ENCODE measurements at regions not wholly inside any gene's neighbourhood (a gene's known extent, or its start where the extent isn't known, plus 50 kb on each side); places are given as distances from the start of the nearest gene placed in this dataset.
"Not testable (repeated sequence)": the region's sequence is repeated elsewhere in the genome, so short reads cannot be mapped to it uniquely, and the experiment has no call there.

- no peak overlapping the region for H3K27ac ChIP-seq
- H3K27me3 ChIP-seq: no peaks in the 10 kb centered on the region
- H3K4me2 ChIP-seq: peak overlapping the region in 7 of 11 experiments; percentile 3 to 33 (median 12); a peak in 2 of 22 replicates
- peaks cover 0 to 14% (median 6%) of the 10 kb centered on the region in 10 experiments; a peak in 10 of 20 replicates for H3K4me1 ChIP-seq
- H3K9ac ChIP-seq: no peak overlapping the region
- no peak overlapping the region for H3K4me3 ChIP-seq
- H4K20me1 ChIP-seq: no peaks in the 10 kb centered on the region
- TF ChIP-seq Cebpa-rat (IDR thresholded peaks at IDR 0.05): no peak
- H3K9me3 ChIP-seq (replicated peaks in 1 of 11): no peaks in the 10 kb centered on the region
- H3K36me3 ChIP-seq: no peaks in the 10 kb centered on the region
These were observed 96.8 kb upstream of the IFNG-AS1 start for GRCh38 chr12:67892259-67893021.

DNA sequence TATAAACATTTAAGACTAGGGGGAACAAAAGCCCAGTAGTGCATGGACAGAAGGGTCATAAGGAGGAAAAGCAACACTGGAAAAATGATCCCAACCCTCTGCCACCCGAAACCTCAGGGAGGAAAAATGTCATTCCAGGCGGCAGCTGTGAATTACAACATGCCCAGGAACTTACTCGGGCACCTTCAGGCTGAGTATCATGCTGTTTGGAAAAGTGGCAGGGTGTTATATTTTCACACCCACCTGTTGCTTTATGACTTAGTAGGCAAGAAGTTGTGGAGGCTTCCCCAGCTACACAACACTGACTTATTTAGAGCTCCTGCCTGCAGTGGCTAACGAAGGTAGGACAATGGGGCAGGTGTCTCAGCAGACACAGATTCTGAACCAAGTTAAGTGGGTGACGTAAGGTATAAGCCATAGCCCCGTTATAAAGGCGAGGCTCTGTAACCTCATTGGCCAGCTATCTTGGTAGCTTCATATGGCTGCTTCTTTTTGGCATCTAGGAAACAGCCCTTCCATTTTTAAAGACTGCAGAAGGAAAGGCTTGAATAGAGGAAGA lies 96.1 kb upstream of the IFNG-AS1 start:
- Histone ChIP-seq H3K9me3 (replicated peaks in 1 of 11) (no peaks in the 10 kb centered on the region), H3K27ac (no peak overlapping the region), H3K4me1 (peaks cover 0 to 14% (median 6%) of the 10 kb centered on the region in 10 experiments; a peak in 10 of 20 replicates), H4K20me1 (no peaks in the 10 kb centered on the region), H3K9ac (no peak overlapping the region), H3K36me3 (no peaks in the 10 kb centered on the region), H3K4me2 (no peak overlapping the region), H3K4me3 (no peak overlapping the region), H3K27me3 (no peaks in the 10 kb centered on the region)
- TF ChIP-seq Cebpa-rat (IDR thresholded peaks at IDR 0.05): no peak

DNA sequence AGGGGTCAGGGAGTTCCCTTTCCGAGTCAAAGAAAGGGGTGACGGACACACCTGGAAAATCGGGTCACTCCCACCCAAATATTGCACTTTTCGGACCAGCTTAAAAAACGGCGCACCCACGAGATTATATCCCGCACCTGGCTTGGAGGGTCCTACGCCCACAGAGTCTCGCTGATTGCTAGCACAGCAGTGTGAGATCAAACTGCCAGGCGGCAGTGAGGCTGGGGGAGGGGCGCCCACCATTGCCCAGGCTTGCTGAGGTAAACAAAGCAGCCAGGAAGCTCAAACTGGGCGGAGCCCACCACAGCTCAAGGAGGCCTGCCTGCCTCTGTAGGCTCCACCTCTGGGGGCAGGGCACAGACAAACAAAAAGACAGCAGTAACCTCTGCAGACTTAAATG lies 88.8 kb upstream of the IFNG-AS1 start:
- H3K4me1 ChIP-seq; H3K9ac ChIP-seq; H3K9me3 ChIP-seq (replicated peaks in 1 of 11); H4K20me1 ChIP-seq; H3K4me3 ChIP-seq; H3K27ac ChIP-seq; H3K4me2 ChIP-seq; H3K36me3 ChIP-seq; H3K27me3 ChIP-seq: not testable (repeated sequence)

GRCh38 chr12:67909091-67909531 lies 80.1 kb upstream of the IFNG-AS1 start:
- Histone ChIP-seq H3K4me3 (no peak overlapping the region), H3K4me2 (no peak overlapping the region), H3K36me3 (no peaks in the 10 kb centered on the region), H3K27me3 (no peaks in the 10 kb centered on the region), H3K27ac (no peak overlapping the region), H3K9ac (no peak overlapping the region), H3K9me3 (replicated peaks in 1 of 11) (peaks cover 0 to 4% (median 0%) of the 10 kb centered on the region in 11 experiments; a peak in 2 of 22 replicates), H4K20me1 (no peaks in the 10 kb centered on the region), H3K4me1 (no peaks in the 10 kb centered on the region)
- TF ChIP-seq Cebpa-rat (IDR thresholded peaks at IDR 0.05): no peak

- no peaks in the 10 kb centered on the region for H3K27me3 ChIP-seq
- H4K20me1 ChIP-seq: no peaks in the 10 kb centered on the region
- H3K9me3 ChIP-seq (replicated peaks in 1 of 11): peaks cover 0 to 4% (median 0%) of the 10 kb centered on the region in 11 experiments; a peak in 2 of 22 replicates
- no peak overlapping the region for H3K4me3 ChIP-seq
- H3K9ac ChIP-seq: no peak overlapping the region
- H3K4me2 ChIP-seq: no peak overlapping the region
- H3K27ac ChIP-seq: no peak overlapping the region
- TF ChIP-seq Cebpa-rat (IDR thresholded peaks at IDR 0.05): no peak
- no peaks in the 10 kb centered on the region for H3K36me3 ChIP-seq
- no peaks in the 10 kb centered on the region for H3K4me1 ChIP-seq
These were observed 79.6 kb upstream of the IFNG-AS1 start for GRCh38 chr12:67909681-67910080.

DNA sequence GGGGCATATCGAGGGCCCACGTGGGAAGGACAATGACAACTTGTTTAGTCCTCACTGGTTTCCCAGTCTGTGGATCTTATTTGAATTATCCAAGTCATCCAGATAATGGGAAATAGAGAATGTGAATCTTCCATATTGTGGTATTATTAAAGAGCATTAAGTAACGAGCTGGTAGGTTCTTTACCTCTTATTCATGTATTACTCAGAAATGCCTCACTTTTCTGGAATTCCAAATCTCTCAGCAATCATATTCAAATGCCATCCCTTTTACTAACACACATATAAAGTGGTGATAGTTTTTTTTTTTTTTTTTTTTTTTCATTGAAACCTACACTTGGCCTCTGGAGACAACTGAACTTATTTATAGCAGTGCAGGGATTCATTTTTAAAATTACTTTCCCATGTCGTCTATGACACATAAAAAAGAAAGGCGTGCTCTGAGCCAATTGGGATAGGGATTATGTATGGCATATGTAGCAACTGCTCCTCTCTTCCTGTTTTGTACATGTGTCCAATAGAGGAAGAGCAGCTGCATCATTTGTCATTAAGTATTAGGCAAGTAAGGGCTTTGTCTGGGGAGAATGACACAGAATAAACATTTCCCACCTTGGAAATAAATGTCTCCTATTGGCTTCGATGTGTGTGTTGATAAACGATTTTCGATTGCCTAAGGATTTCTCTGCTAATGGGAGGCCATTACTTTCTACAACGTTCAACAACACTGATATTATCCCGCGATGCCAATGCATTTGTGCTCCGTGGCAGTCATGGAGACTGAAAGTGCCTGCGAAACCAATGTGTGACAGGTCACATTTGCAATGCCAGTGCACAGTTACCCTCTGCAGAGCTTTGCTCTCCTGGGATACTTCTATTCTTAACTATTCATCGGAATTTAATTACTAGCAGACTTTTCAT lies 78.6 kb upstream of the IFNG-AS1 start:
- Histone ChIP-seq H3K36me3 (no peaks in the 10 kb centered on the region), H3K9ac (no peak overlapping the region), H4K20me1 (no peaks in the 10 kb centered on the region), H3K27ac (no peak overlapping the region), H3K9me3 (replicated peaks in 1 of 11) (peaks cover 0 to 4% (median 0%) of the 10 kb centered on the region in 11 experiments; a peak in 2 of 22 replicates), H3K4me3 (no peak overlapping the region), H3K27me3 (no peaks in the 10 kb centered on the region), H3K4me2 (no peak overlapping the region), H3K4me1 (no peaks in the 10 kb centered on the region)
- no peak for TF ChIP-seq Cebpa-rat (IDR thresholded peaks at IDR 0.05)

DNA sequence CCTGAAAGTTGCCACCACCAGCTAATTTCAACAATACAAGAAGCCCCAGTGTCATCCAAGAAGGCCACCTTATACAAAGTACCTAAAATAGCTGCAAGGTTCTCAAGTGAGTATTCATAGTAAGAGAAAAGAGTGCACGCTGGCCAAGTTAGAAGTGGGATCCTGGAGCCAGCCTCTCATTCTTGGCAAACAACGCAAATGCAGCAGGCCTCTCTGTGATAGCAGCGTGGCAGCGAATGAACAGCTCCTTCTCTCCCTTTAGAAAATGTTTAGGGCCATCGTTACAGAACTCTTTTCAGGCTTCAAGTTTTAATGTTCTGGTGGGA lies 78.0 kb upstream of the IFNG-AS1 start:
- Histone ChIP-seq H3K27me3 (no peaks in the 10 kb centered on the region), H3K36me3 (no peaks in the 10 kb centered on the region), H3K9me3 (replicated peaks in 1 of 11) (peaks cover 0 to 4% (median 0%) of the 10 kb centered on the region in 11 experiments; a peak in 2 of 22 replicates), H3K9ac (no peak overlapping the region), H4K20me1 (no peaks in the 10 kb centered on the region), H3K4me3 (no peak overlapping the region), H3K27ac (no peak overlapping the region), H3K4me2 (no peak overlapping the region), H3K4me1 (no peaks in the 10 kb centered on the region)
- TF ChIP-seq Cebpa-rat (IDR thresholded peaks at IDR 0.05): no peak

DNA sequence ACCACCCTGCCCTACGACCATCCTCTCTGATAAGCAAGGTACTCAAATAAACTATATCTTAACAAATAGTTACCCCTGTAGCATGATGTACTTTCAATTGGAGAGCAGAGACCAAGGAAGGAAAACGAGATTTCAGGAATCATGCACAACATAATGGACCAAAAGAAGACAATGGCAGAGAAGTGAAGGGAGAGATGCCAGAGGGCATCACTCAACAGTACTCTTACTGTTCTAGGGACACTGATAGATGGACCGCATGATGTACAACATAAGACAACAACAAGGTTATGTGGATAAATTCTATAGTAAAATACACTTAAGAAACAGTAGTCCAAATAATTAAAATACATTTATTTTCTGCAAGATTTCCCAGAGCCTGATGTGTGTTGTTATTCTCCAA lies 77.5 kb upstream of the IFNG-AS1 start:
- TF ChIP-seq Cebpa-rat (IDR thresholded peaks at IDR 0.05): no peak
- no peak overlapping the region for H3K4me2 ChIP-seq
- no peak overlapping the region for H3K27ac ChIP-seq
- no peaks in the 10 kb centered on the region for H3K9me3 ChIP-seq (replicated peaks in 1 of 11)
- H3K36me3 ChIP-seq: no peaks in the 10 kb centered on the region
- H3K4me1 ChIP-seq: no peaks in the 10 kb centered on the region
- H4K20me1 ChIP-seq: no peaks in the 10 kb centered on the region
- no peak overlapping the region for H3K4me3 ChIP-seq
- H3K9ac ChIP-seq: no peak overlapping the region
- no peaks in the 10 kb centered on the region for H3K27me3 ChIP-seq

DNA sequence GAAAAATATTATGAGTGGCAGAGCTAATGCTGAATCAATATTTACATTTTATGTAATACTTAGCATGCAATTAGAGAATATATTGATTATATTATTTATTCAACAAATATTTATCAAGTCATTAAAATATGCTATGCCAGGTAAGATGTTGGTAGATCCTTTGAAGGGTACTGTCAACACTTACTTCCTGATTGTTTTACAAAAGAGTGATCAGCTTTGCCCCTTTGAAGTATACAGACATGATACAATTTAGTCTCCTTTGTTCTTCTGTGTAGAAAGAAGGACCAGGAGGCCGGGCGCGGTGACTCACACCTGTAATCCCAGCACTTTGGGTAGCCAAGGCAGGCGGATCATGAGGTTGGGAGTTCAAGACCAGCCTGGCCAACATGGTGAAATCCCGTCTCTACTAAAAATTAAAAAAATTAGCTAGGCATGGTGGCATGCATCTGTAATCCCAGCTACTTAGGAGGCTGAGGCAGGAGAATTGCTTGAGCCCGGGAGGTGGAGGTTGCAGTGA lies 73.9 kb upstream of the IFNG-AS1 start:
- no peaks in the 10 kb centered on the region for H3K27me3 ChIP-seq
- TF ChIP-seq Cebpa-rat (IDR thresholded peaks at IDR 0.05): no peak
- H3K4me3 ChIP-seq: no peak overlapping the region
- no peak overlapping the region for H3K9ac ChIP-seq
- H3K4me1 ChIP-seq: peaks cover 5 to 14% (median 8%) of the 10 kb centered on the region in 10 experiments; a peak in 14 of 20 replicates
- no peaks in the 10 kb centered on the region for H3K36me3 ChIP-seq
- no peaks in the 10 kb centered on the region for H3K9me3 ChIP-seq (replicated peaks in 1 of 11)
- no peak overlapping the region for H3K4me2 ChIP-seq
- H4K20me1 ChIP-seq: no peaks in the 10 kb centered on the region
- no peak overlapping the region for H3K27ac ChIP-seq
